K562 (cell line): ENCODE measurements at regions not wholly inside any gene's neighbourhood (a gene's known extent, or its start where the extent isn't known, plus 50 kb on each side); places are given as distances from the start of the nearest gene placed in this dataset.

ENCODE experiments used
- CCAR2 ChIP-seq: fragments of 200-400 bp; formaldehyde crosslinking; IDR thresholded peaks from 2 replicates; pipeline ENCODE4 v1.6.1; 2017; ENCODE audit warnings: mild to moderate bottlenecking, low read depth, low read length
- ETV6 ChIP-seq, 3 experiments: fragments of 150-350 bp in 1 of 3; sonication (generic) in 1 of 3; formaldehyde crosslinking in 1 of 3; IDR thresholded peaks; 2 replicates each; pipeline versions ENCODE4 v1.6.1 to v1.8.0; 2014 to 2022; ENCODE audit warnings: borderline replicate concordance in 2 of 3, low read depth in 2 of 3, antibody characterized with exemption in 1 of 3, low read length in 1 of 3, mild to moderate bottlenecking in 1 of 3, missing genetic modification reagents in 1 of 3
- FOXJ2 ChIP-seq: fragments of 200-800 bp; sonication (Bioruptor generic); IDR thresholded peaks from 2 replicates; pipeline ENCODE4 v1.6.1; 2016; ENCODE audit warnings: missing genetic modification characterization, missing compliant biosample characterization
- FOXM1 ChIP-seq, 2 experiments: fragments of 450-650 bp in 1 of 2; sonication (generic) in 1 of 2; formaldehyde crosslinking in 1 of 2; IDR thresholded peaks; 2 replicates each; pipeline versions ENCODE4 v1.6.1 to v1.9.0; 2017 to 2022; ENCODE audit warnings: low read depth in 2 of 2, mild to moderate bottlenecking in 2 of 2, missing genetic modification reagents in 1 of 2, moderate library complexity in 1 of 2
- KDM5B ChIP-seq: fragments of 200-600 bp; sonication (generic); IDR thresholded peaks from 2 replicates; pipeline ENCODE4 v1.6.1; 2012; ENCODE audit warnings: low read depth, mild to moderate bottlenecking, moderate library complexity, low read length, control low read depth, inconsistent platforms; ENCODE audit not compliant: insufficient replicate concordance
- RBM34 ChIP-seq: fragments of 200-400 bp; formaldehyde crosslinking; IDR thresholded peaks from 2 replicates; pipeline ENCODE4 v1.6.1; 2018; ENCODE audit warnings: low read length, borderline replicate concordance; ENCODE audit not compliant: insufficient read depth
- SIN3A ChIP-seq, 2 experiments: fragments of 150-350 bp in 1 of 2; IDR thresholded peaks; 2 replicates each; pipeline ENCODE4 v1.6.1; 2011 to 2016; ENCODE audit warnings: borderline replicate concordance in 2 of 2, low read depth in 2 of 2, low read length in 2 of 2, mild to moderate bottlenecking in 2 of 2, moderate library complexity in 2 of 2; ENCODE audit not compliant: control insufficient read depth in 1 of 2
- ZNF253 ChIP-seq: fragments of 250-450 bp; sonication (Bioruptor Pico); conservative IDR thresholded peaks from 2 replicates; pipeline ENCODE4 v1.6.1; 2021; ENCODE audit warnings: mild to moderate bottlenecking
- ZNF695 ChIP-seq: fragments of 450-650 bp; formaldehyde crosslinking; IDR thresholded peaks from 2 replicates; pipeline ENCODE4 v1.4.0; 2020; ENCODE audit warnings: mild to moderate bottlenecking, moderate library complexity
- TF ChIP-seq, protein P1 (sequence below), 2 experiments: fragments of 450-650 bp in 1 of 2; IDR thresholded peaks; 2 replicates each; pipeline ENCODE4 v1.6.1; 2011 to 2017; ENCODE audit warnings: low read depth in 2 of 2, antibody characterized with exemption in 1 of 2, borderline replicate concordance in 1 of 2, low read length in 1 of 2, mild to moderate bottlenecking in 1 of 2, mixed read lengths in 1 of 2; ENCODE audit not compliant: control insufficient read depth in 1 of 2

DNA sequence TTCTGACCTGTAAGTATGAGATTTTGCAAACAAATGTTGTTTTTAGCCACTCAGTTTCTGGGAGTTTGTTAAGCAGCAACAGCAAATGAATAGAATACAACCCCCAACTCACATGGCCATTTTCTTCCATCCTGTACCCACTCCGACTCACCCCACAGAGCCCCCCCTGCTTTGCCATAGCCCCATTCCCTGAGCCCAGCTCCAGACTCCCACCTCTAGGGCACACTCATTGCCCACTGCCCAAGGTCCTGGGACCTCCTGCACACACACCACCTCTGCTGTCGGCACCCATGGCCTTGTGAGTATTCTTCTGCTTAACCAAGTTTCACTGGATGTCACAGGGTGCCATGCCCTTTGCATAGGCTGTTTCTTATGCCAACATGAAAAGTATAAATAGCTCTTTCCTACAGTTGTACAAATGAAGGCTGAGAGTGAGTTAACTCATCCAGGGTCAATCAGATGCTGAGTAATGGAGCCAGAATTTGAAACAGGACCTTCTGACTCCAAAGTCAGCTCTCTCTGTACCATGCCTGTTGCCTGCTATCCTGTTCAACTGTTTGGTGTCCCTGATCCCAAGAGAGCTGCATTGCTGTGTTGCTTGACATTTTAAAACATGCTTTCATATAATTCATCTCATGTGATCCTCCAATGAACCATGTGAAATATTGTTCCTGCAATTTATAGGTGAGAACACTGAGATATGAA, 367.8 kb upstream of the ZMIZ1 start (continued):
- TF ChIP-seq ETV6 (IDR thresholded peaks at IDR 0.05; ENCODE audit: borderline replicate concordance in 1 of 2, low read depth in 2 of 2, low read length in 1 of 2) (no peak), ETV6 (CRISPR knock-in tag; IDR thresholded peaks at IDR 0.05; ENCODE audit: borderline replicate concordance) (no peak), SIN3A (IDR thresholded peaks at IDR 0.05; ENCODE audit: borderline replicate concordance in 2 of 2, control insufficient read depth in 1 of 2, low read depth in 2 of 2, low read length in 2 of 2) (no peak), RBM34 (no peak), KDM5B (no peak), FOXJ2 (tag) (no peak), ZNF695 (CRISPR knock-in tag) (no peak), CCAR2 (no peak), FOXM1 (IDR thresholded peaks at IDR 0.05; ENCODE audit: low read depth) (no peak), FOXM1 (CRISPR knock-in tag; IDR thresholded peaks at IDR 0.05; ENCODE audit: low read depth) (no peak), ZNF253 (CRISPR knock-in tag) (no peak)
- TF ChIP-seq, protein P1, sequence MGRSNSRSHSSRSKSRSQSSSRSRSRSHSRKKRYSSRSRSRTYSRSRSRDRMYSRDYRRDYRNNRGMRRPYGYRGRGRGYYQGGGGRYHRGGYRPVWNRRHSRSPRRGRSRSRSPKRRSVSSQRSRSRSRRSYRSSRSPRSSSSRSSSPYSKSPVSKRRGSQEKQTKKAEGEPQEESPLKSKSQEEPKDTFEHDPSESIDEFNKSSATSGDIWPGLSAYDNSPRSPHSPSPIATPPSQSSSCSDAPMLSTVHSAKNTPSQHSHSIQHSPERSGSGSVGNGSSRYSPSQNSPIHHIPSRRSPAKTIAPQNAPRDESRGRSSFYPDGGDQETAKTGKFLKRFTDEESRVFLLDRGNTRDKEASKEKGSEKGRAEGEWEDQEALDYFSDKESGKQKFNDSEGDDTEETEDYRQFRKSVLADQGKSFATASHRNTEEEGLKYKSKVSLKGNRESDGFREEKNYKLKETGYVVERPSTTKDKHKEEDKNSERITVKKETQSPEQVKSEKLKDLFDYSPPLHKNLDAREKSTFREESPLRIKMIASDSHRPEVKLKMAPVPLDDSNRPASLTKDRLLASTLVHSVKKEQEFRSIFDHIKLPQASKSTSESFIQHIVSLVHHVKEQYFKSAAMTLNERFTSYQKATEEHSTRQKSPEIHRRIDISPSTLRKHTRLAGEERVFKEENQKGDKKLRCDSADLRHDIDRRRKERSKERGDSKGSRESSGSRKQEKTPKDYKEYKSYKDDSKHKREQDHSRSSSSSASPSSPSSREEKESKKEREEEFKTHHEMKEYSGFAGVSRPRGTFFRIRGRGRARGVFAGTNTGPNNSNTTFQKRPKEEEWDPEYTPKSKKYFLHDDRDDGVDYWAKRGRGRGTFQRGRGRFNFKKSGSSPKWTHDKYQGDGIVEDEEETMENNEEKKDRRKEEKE (IDR thresholded peaks at IDR 0.05; ENCODE audit: borderline replicate concordance in 1 of 2, control insufficient read depth in 1 of 2, low read depth in 2 of 2, low read length in 1 of 2) = no peak
